ENCODE measurements at regions not wholly inside any gene's neighbourhood (a gene's known extent, or its start where the extent isn't known, plus 50 kb on each side); places are given as distances from the start of the nearest gene placed in this dataset.

DNA sequence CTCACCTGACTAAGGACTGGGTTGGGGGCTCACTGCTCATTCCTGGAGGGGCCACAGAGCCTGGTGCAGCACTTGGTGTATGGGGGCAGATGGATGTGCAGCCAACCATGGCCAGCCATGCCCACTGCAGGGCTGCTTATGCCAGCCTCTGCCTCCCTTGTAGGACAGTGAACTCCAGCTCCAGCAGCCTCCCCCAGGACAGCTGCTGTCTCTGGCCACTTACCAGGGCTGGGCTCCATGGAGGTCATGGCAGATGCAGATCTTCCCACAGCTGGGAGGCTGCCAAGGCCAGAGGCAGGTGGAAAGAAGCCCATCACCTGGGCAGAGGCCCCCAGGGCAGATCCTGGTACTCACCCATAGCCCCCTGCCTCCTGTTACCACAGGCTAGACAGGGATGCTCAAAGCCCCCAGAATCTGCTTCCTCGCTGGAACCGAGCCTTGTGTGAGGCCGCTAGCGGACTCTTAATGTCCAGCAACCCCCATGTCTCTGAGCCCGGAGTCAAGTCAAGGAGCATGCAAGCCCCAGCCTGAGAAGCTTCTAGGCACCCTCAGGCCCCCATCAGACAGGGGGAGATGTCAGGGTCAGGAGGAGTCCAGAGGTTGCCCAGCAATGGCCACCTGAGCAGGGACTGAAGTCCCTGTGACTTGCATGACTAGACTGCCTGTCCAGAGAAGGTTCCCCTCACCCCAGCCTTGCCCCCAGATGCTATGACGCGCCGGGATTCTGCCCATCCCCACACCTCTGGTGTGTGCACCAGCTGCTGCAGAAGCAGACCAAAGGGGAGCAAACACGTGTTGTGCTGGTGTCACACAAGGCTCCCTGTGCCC lies 123.6 kb downstream of the TWIST2 start:
- intact Hi-C loops (cut with DNase I; ENCODE audit: low total_unique reads) = no loop called here
- H3K27me3 ChIP-seq = peaks cover 0 to 39% of the 10 kb centered on the region in 2 donors
- H3K4me3 ChIP-seq = no peak overlapping the region
- H3K9me3 ChIP-seq = no peaks in the 10 kb centered on the region
- DNase-seq = peak in 1 of 2 donors; percentile 63
- TF ChIP-seq CTCF (IDR thresholded peaks at IDR 0.05) = no peak
- H3K27ac ChIP-seq = no peak overlapping the region
- H3K4me1 ChIP-seq = peaks cover 0 to 14% (median 4%) of the 10 kb centered on the region in 4 donors
- H3K36me3 ChIP-seq = no peaks in the 10 kb centered on the region

- DNase-seq = peak in 1 of 2 donors; percentile 58
- no peaks in the 10 kb centered on the region for H3K36me3 ChIP-seq
- no peak overlapping the region for H3K27ac ChIP-seq
- TF ChIP-seq CTCF (IDR thresholded peaks at IDR 0.05) = no peak
- no peak overlapping the region for H3K4me3 ChIP-seq
- peaks cover 0 to 14% (median 4%) of the 10 kb centered on the region in 4 donors for H3K4me1 ChIP-seq
- intact Hi-C loops (cut with DNase I; ENCODE audit: low total_unique reads) = no loop called here
- H3K9me3 ChIP-seq = no peaks in the 10 kb centered on the region
- peaks cover 0 to 33% of the 10 kb centered on the region in 2 donors for H3K27me3 ChIP-seq
These were observed 124.2 kb downstream of the TWIST2 start for GRCh38 chr2:238972146-238972445.

- intact Hi-C loops (cut with DNase I; ENCODE audit: low total_unique reads) = no loop called here
- no peaks in the 10 kb centered on the region for H3K9me3 ChIP-seq
- no peak for TF ChIP-seq CTCF (IDR thresholded peaks at IDR 0.05)
- peaks cover 0 to 14% (median 4%) of the 10 kb centered on the region in 4 donors for H3K4me1 ChIP-seq
- no peaks in the 10 kb centered on the region for H3K36me3 ChIP-seq
- peaks cover 0 to 32% of the 10 kb centered on the region in 2 donors for H3K27me3 ChIP-seq
- DNase-seq = peak in 1 of 2 donors; percentile 50
- H3K4me3 ChIP-seq = no peak overlapping the region
- no peak overlapping the region for H3K27ac ChIP-seq
These were observed 125.3 kb downstream of the TWIST2 start for GRCh38 chr2:238973038-238973739.

GRCh38 chr2:238974081-238974480 lies 126.2 kb downstream of the TWIST2 start:
- TF ChIP-seq CTCF (IDR thresholded peaks at IDR 0.05) = no peak
- DNase-seq = no peak
- intact Hi-C loops (cut with DNase I; ENCODE audit: low total_unique reads) = no loop called here

GRCh38 chr2:238974501-238975166 lies 126.7 kb downstream of the TWIST2 start:
- intact Hi-C loops (cut with DNase I; ENCODE audit: low total_unique reads) = no loop called here

More at GRCh38 chr2:238974081-238974480, 126.2 kb downstream of the TWIST2 start:
- no peak overlapping the region for H3K4me3 ChIP-seq
- no peaks in the 10 kb centered on the region for H3K36me3 ChIP-seq
- peaks cover 0 to 25% of the 10 kb centered on the region in 2 donors for H3K27me3 ChIP-seq
- H3K9me3 ChIP-seq = no peaks in the 10 kb centered on the region
- H3K27ac ChIP-seq = no peak overlapping the region
- peaks cover 0 to 14% (median 4%) of the 10 kb centered on the region in 4 donors for H3K4me1 ChIP-seq

More at GRCh38 chr2:238974501-238975166, 126.7 kb downstream of the TWIST2 start:
- DNase-seq = peak in 1 of 2 donors; percentile 68
- Histone ChIP-seq H3K4me3 (no peak overlapping the region), H3K27me3 (peaks cover 0 to 19% of the 10 kb centered on the region in 2 donors), H3K4me1 (peaks cover 0 to 14% (median 4%) of the 10 kb centered on the region in 4 donors), H3K9me3 (no peaks in the 10 kb centered on the region), H3K27ac (no peak overlapping the region), H3K36me3 (no peaks in the 10 kb centered on the region)
- no peak for TF ChIP-seq CTCF (IDR thresholded peaks at IDR 0.05)

Data from tibial artery (tissue), 4 donors.